ENCODE measurements at regions not wholly inside any gene's neighbourhood (a gene's known extent, or its start where the extent isn't known, plus 50 kb on each side); places are given as distances from the start of the nearest gene placed in this dataset.

- TF ChIP-seq CTCF (IDR thresholded peaks at IDR 0.05; ENCODE audit: insufficient read depth, low read length, poor library complexity, severe bottlenecking) (no peak), EZH2phosphoT487 (conservative IDR thresholded peaks at IDR 0.05; ENCODE audit: low read length) (no peak)
Measured at GRCh38 chr6:15027472-15027871, 218.4 kb upstream of the JARID2 start.
